Peyer's patch (tissue), 4 donors: ENCODE measurements at regions not wholly inside any gene's neighbourhood (a gene's known extent, or its start where the extent isn't known, plus 50 kb on each side); places are given as distances from the start of the nearest gene placed in this dataset.

Experiments
- POLR2A ChIP-seq, 2 donors: fragments of 450-650 bp; IDR thresholded peaks; one replicate each; pipeline ENCODE4 v1.5.1; 2017; ENCODE audit warnings: antibody characterized with exemption in 2 of 2, mild to moderate bottlenecking in 2 of 2, moderate library complexity in 2 of 2
- TF ChIP-seq, protein P1 (sequence below), 6 experiments: fragments of 450-650 bp in 4 of 6; fragments of 200-600 bp in 2 of 6; sonication (generic) in 1 of 6; IDR thresholded peaks; one replicate each; pipeline ENCODE4 v1.5.1; 2017 to 2019; ENCODE audit warnings: antibody characterized with exemption in 6 of 6, mild to moderate bottlenecking in 3 of 6, moderate library complexity in 1 of 6

DNA sequence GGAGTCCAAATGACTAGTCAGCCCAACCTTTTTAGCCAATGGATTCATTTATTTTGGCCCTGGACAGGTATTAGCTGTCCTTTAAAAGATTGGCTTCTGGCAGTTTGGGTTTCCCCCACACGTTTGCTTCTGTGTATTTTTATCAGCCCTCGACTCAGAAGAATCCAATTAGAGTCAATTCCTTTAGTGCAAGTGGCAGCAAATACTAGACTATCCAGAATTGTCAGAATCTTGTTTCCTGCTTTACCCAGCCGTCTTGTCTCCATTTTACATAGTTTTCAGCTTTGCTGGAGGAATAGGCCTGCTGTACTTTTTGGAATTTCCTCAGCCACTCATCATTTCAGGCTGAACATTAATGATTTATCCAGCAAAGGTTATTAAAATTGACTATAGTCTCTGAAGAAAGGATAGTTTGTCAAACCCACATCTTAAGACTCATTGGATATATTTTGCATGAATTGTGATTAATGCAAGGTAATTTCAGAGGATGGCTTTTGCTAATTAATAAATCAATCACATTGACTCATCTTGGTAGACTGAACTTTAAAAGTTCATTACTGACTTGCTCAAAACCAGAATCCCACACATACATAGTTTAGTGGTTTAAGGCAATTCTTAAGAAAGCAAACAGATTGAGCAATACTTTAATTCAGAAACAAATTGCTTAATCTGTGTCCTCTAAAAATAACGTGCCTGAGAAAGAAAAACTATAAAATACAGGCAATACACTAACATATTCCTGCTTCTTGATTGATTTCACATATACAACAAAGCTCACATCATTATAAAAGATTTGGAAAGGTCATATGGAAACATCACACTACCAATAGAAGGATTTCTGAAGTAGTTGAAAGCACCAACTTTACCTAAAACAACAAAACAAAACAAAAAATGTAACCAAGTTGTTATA, 62.9 kb upstream of the ZNF217 start:
- no peak for TF ChIP-seq POLR2A (IDR thresholded peaks at IDR 0.05)
- TF ChIP-seq, protein P1, sequence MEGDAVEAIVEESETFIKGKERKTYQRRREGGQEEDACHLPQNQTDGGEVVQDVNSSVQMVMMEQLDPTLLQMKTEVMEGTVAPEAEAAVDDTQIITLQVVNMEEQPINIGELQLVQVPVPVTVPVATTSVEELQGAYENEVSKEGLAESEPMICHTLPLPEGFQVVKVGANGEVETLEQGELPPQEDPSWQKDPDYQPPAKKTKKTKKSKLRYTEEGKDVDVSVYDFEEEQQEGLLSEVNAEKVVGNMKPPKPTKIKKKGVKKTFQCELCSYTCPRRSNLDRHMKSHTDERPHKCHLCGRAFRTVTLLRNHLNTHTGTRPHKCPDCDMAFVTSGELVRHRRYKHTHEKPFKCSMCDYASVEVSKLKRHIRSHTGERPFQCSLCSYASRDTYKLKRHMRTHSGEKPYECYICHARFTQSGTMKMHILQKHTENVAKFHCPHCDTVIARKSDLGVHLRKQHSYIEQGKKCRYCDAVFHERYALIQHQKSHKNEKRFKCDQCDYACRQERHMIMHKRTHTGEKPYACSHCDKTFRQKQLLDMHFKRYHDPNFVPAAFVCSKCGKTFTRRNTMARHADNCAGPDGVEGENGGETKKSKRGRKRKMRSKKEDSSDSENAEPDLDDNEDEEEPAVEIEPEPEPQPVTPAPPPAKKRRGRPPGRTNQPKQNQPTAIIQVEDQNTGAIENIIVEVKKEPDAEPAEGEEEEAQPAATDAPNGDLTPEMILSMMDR (IDR thresholded peaks at IDR 0.05): no peak
